ENCODE measurements at regions not wholly inside any gene's neighbourhood (a gene's known extent, or its start where the extent isn't known, plus 50 kb on each side); places are given as distances from the start of the nearest gene placed in this dataset.

DNA sequence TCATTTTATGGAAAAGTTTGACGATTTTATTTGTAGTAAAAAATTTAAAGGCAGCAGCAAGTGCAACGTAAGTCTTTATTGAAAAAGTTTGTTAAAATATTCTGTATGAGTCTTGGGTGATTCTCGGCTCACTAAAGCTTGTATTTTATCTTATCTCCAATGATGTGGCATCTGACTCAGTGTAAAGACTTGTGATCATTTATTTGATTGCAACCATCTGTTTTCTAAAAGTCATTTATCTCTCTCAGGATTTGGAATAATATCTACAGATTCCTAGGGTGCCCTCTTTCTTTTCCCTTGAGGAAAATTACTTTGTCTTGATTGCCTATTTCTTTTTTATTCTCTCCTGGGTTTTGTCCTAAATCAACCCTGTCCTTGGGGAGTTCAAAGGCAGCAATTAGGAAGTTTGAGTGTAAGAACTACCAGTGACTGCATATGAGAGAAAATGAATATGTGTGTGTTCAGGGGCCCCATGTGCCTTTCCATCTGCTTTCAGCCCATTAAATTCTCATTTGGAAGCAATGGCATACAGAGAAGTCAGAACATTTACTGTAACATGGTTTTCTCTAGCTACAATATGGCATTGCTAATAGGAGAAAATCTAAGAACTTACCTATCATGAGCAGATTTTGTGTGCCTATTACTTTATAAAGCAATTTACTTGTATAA is 575.0 kb upstream of the CHRM3 start:
- Histone ChIP-seq H3K4me3 (ENCODE audit: control extremely low read depth in 1 of 5, extremely low read depth in 1 of 5, insufficient read depth in 1 of 5, low read depth in 2 of 5, low read length in 4 of 5) (no peak overlapping the region), H3K9me3 (ENCODE audit: control extremely low read depth in 1 of 3, control insufficient read depth in 2 of 3, insufficient read depth in 1 of 3, low read length in 2 of 3) (peaks cover 0 to 9% (median 5%) of the 10 kb centered on the region in 3 donors), H3K27me3 (replicated peaks in 1 of 4; ENCODE audit: control extremely low read depth in 1 of 4, control insufficient read depth in 3 of 4, insufficient read depth in 4 of 4, low read length in 3 of 4) (no peaks in the 10 kb centered on the region), H3K36me3 (replicated peaks in 1 of 2; ENCODE audit: control extremely low read depth in 1 of 2, control insufficient read depth in 1 of 2, extremely low read depth in 1 of 2, insufficient read depth in 2 of 2, low read length in 1 of 2) (no peaks in the 10 kb centered on the region), H4K20me1 (ENCODE audit: control insufficient read depth, insufficient read depth, low read length, poor library complexity, severe bottlenecking) (no peaks in the 10 kb centered on the region), H3K4me1 (ENCODE audit: control insufficient read depth in 2 of 2, insufficient read depth in 2 of 2, low read length in 2 of 2) (no peaks in the 10 kb centered on the region), H3K27ac (ENCODE audit: low read length in 2 of 2) (no peak overlapping the region), H3K9ac (ENCODE audit: low read length) (no peak overlapping the region), H3K4me2 (replicated peaks; ENCODE audit: low read depth, low read length, poor library complexity, severe bottlenecking) (no peak overlapping the region), H2AFZ (ENCODE audit: insufficient read depth, low read depth, low read length, poor library complexity, severe bottlenecking) (no peak overlapping the region), H3K79me2 (ENCODE audit: control insufficient read depth, insufficient read depth, low read length) (no peaks in the 10 kb centered on the region)
- TF ChIP-seq, protein P1, sequence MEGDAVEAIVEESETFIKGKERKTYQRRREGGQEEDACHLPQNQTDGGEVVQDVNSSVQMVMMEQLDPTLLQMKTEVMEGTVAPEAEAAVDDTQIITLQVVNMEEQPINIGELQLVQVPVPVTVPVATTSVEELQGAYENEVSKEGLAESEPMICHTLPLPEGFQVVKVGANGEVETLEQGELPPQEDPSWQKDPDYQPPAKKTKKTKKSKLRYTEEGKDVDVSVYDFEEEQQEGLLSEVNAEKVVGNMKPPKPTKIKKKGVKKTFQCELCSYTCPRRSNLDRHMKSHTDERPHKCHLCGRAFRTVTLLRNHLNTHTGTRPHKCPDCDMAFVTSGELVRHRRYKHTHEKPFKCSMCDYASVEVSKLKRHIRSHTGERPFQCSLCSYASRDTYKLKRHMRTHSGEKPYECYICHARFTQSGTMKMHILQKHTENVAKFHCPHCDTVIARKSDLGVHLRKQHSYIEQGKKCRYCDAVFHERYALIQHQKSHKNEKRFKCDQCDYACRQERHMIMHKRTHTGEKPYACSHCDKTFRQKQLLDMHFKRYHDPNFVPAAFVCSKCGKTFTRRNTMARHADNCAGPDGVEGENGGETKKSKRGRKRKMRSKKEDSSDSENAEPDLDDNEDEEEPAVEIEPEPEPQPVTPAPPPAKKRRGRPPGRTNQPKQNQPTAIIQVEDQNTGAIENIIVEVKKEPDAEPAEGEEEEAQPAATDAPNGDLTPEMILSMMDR (IDR thresholded peaks at IDR 0.05): no peak
- TF ChIP-seq EZH2 (IDR thresholded peaks at IDR 0.05; ENCODE audit: borderline replicate concordance, insufficient read depth, low read depth, low read length, poor library complexity, severe bottlenecking): no peak
- H3K9me3 Mint-ChIP-seq (ENCODE audit: insufficient read depth): peaks cover 4% of the 10 kb centered on the region
- intact Hi-C loops (cut with micrococcal nuclease): no loop called here
- ATAC-seq (ENCODE audit: low read depth): no peak
- CTCF ChIA-PET: no interaction called here
- no peak overlapping the region for H3K27ac Mint-ChIP-seq
- no CpG with 5 or more reads among the region's 3 CpGs for WGBS (ENCODE audit: insufficient coverage)
- H3K4me1 Mint-ChIP-seq: no peaks in the 10 kb centered on the region
- POLR2A ChIA-PET: no interaction called here
- no peak overlapping the region for H3K4me3 Mint-ChIP-seq
- no peaks in the 10 kb centered on the region for H3K27me3 Mint-ChIP-seq
- DNase-seq: no peak

DNA sequence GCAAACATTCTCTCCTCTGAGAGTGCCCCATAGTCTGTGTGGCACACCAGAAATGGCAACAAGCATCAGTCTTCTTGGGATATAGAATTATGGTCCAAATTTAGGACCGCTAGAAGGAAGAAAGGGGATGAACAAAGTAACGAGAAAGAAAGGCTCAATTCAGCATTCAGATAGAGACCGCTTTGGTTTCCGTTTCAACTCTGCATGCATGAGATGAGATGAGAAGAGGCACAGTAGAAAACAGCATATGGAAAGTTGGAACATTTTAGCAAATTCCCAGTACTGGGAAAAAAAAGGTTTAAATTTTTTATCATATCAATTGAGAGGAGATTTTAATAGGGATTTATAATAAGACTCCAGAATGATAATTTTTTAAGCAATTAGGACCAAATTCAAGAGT is 595.5 kb upstream of the CHRM3 start:
- no peak overlapping the region for H3K4me3 Mint-ChIP-seq
- no peaks in the 10 kb centered on the region for H3K9me3 ChIP-seq (ENCODE audit: control extremely low read depth in 1 of 3, control insufficient read depth in 2 of 3, insufficient read depth in 1 of 3, low read length in 2 of 3)
- H3K36me3 ChIP-seq (replicated peaks in 1 of 2; ENCODE audit: control extremely low read depth in 1 of 2, control insufficient read depth in 1 of 2, extremely low read depth in 1 of 2, insufficient read depth in 2 of 2, low read length in 1 of 2): no peaks in the 10 kb centered on the region
- DNase-seq (no peak), ATAC-seq (ENCODE audit: low read depth) (no peak)
- H3K27me3 Mint-ChIP-seq: no peaks in the 10 kb centered on the region
- no peak overlapping the region for H3K27ac Mint-ChIP-seq
- no peaks in the 10 kb centered on the region for H3K4me1 ChIP-seq (ENCODE audit: control insufficient read depth in 2 of 2, insufficient read depth in 2 of 2, low read length in 2 of 2)
- no peaks in the 10 kb centered on the region for H3K4me1 Mint-ChIP-seq
- ChIA-PET POLR2A (no interaction called here), CTCF (no interaction called here)
- no peaks in the 10 kb centered on the region for H3K27me3 ChIP-seq (replicated peaks in 1 of 4; ENCODE audit: control extremely low read depth in 1 of 4, control insufficient read depth in 3 of 4, insufficient read depth in 4 of 4, low read length in 3 of 4)
- no peak overlapping the region for H3K4me2 ChIP-seq (replicated peaks; ENCODE audit: low read depth, low read length, poor library complexity, severe bottlenecking)
- no peaks in the 10 kb centered on the region for H4K20me1 ChIP-seq (ENCODE audit: control insufficient read depth, insufficient read depth, low read length, poor library complexity, severe bottlenecking)
- H3K79me2 ChIP-seq (ENCODE audit: control insufficient read depth, insufficient read depth, low read length): no peaks in the 10 kb centered on the region
- H2AFZ ChIP-seq (ENCODE audit: insufficient read depth, low read depth, low read length, poor library complexity, severe bottlenecking): no peak overlapping the region
- H3K27ac ChIP-seq (ENCODE audit: low read length in 2 of 2): no peak overlapping the region
- no peak for TF ChIP-seq EZH2 (IDR thresholded peaks at IDR 0.05; ENCODE audit: borderline replicate concordance, insufficient read depth, low read depth, low read length, poor library complexity, severe bottlenecking)
- TF ChIP-seq, protein P1 (IDR thresholded peaks at IDR 0.05): no peak
- WGBS (ENCODE audit: insufficient coverage): 89% methylated on average over 3 of the region's 4 CpGs
- intact Hi-C loops (cut with micrococcal nuclease): no loop called here
- H3K9ac ChIP-seq (ENCODE audit: low read length): no peak overlapping the region
- H3K4me3 ChIP-seq (ENCODE audit: control extremely low read depth in 1 of 5, extremely low read depth in 1 of 5, insufficient read depth in 1 of 5, low read depth in 2 of 5, low read length in 4 of 5): no peak overlapping the region
- peaks cover 4% of the 10 kb centered on the region for H3K9me3 Mint-ChIP-seq (ENCODE audit: insufficient read depth)

Data from B cell (primary cell).